ENCODE measurements at regions not wholly inside any gene's neighbourhood (a gene's known extent, or its start where the extent isn't known, plus 50 kb on each side); places are given as distances from the start of the nearest gene placed in this dataset.
"Not testable (repeated sequence)": the region's sequence is repeated elsewhere in the genome, so short reads cannot be mapped to it uniquely, and the experiment has no call there.

DNA sequence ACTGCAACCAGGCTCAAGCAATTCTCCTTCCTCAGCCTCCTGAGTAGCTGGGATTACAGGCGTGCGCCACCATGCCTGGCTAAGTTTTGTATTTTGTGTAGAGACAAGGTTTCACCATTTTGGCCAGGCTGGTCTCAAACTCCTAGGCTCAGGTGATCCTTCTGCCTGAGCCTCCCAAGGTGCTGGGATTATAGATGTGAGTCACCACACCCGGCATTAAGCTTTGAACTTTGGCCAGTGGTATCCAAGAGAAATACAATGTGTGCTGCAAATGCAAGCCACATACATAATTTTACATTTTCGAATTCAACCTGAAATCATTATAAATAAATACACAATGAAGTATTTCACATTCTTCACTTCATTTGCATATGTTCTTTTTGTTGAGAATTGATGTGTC is 94.0 kb upstream of the ERV3-1 start:
- TF ChIP-seq, protein P1, sequence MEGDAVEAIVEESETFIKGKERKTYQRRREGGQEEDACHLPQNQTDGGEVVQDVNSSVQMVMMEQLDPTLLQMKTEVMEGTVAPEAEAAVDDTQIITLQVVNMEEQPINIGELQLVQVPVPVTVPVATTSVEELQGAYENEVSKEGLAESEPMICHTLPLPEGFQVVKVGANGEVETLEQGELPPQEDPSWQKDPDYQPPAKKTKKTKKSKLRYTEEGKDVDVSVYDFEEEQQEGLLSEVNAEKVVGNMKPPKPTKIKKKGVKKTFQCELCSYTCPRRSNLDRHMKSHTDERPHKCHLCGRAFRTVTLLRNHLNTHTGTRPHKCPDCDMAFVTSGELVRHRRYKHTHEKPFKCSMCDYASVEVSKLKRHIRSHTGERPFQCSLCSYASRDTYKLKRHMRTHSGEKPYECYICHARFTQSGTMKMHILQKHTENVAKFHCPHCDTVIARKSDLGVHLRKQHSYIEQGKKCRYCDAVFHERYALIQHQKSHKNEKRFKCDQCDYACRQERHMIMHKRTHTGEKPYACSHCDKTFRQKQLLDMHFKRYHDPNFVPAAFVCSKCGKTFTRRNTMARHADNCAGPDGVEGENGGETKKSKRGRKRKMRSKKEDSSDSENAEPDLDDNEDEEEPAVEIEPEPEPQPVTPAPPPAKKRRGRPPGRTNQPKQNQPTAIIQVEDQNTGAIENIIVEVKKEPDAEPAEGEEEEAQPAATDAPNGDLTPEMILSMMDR (conservative IDR thresholded peaks at IDR 0.05; ENCODE audit: low read length) = not testable (repeated sequence)
- TF ChIP-seq EZH2phosphoT487 (IDR thresholded peaks at IDR 0.05; ENCODE audit: borderline replicate concordance) = not testable (repeated sequence)
